ENCODE measurements at regions not wholly inside any gene's neighbourhood (a gene's known extent, or its start where the extent isn't known, plus 50 kb on each side); places are given as distances from the start of the nearest gene placed in this dataset.

- ChIA-PET CTCF (interaction anchor here (0.8 kb wide), 1 partner anchor 76 kb away, joined by 3 read pairs; no protein-coding TSS in a partner anchor), POLR2A (no interaction called here)
- no peak for DNase-seq (ENCODE audit: extremely low spot score)
- TF ChIP-seq BHLHE40 (IDR thresholded peaks at IDR 0.05; ENCODE audit: borderline replicate concordance) (no peak), SUZ12 (IDR thresholded peaks at IDR 0.05) (no peak)
Measured at GRCh38 chr6:150676772-150677171, 77.1 kb downstream of the PLEKHG1 start.

GRCh38 chr6:150680510-150680909, 80.8 kb downstream of the PLEKHG1 start:
- ChIA-PET POLR2A (no interaction called here), CTCF (no interaction called here)
- TF ChIP-seq ELF4 (IDR thresholded peaks at IDR 0.05) (no peak), BHLHE40 (IDR thresholded peaks at IDR 0.05; ENCODE audit: borderline replicate concordance) (no peak), FOXA1 (IDR thresholded peaks at IDR 0.05) (no peak), CTBP1 (IDR thresholded peaks at IDR 0.05; ENCODE audit: borderline replicate concordance) (no peak), SUZ12 (IDR thresholded peaks at IDR 0.05) (no peak), ARNT (IDR thresholded peaks at IDR 0.05) (no peak), FOXK2 (IDR thresholded peaks at IDR 0.05) (no peak), TARDBP (IDR thresholded peaks at IDR 0.05) (no peak), NFRKB (IDR thresholded peaks at IDR 0.05) (no peak), ZNF384 (IDR thresholded peaks at IDR 0.05) (no peak), PKNOX1 (IDR thresholded peaks at IDR 0.05) (no peak), HDGF (IDR thresholded peaks at IDR 0.05; ENCODE audit: borderline replicate concordance) (no peak), FOXM1 (IDR thresholded peaks at IDR 0.05; ENCODE audit: borderline replicate concordance) (no peak), LEF1 (IDR thresholded peaks at IDR 0.05; ENCODE audit: borderline replicate concordance) (no peak), SP1 (IDR thresholded peaks at IDR 0.05) (no peak), L3MBTL2 (conservative IDR thresholded peaks at IDR 0.05) (no peak)
- no peak for DNase-seq (ENCODE audit: extremely low spot score)

- ChIA-PET POLR2A (no interaction called here), CTCF (no interaction called here)
- TF ChIP-seq HDGF (IDR thresholded peaks at IDR 0.05; ENCODE audit: borderline replicate concordance), result no peak
- no peak for TF ChIP-seq ZNF384 (IDR thresholded peaks at IDR 0.05)
- no peak for TF ChIP-seq FOXK2 (IDR thresholded peaks at IDR 0.05)
- no peak for TF ChIP-seq NFRKB (IDR thresholded peaks at IDR 0.05)
- no peak for TF ChIP-seq SUZ12 (IDR thresholded peaks at IDR 0.05)
- TF ChIP-seq FOXA1 (IDR thresholded peaks at IDR 0.05), result no peak
- TF ChIP-seq L3MBTL2 (conservative IDR thresholded peaks at IDR 0.05), result no peak
- no peak for TF ChIP-seq PKNOX1 (IDR thresholded peaks at IDR 0.05)
- no peak for TF ChIP-seq ELF4 (IDR thresholded peaks at IDR 0.05)
- TF ChIP-seq LEF1 (IDR thresholded peaks at IDR 0.05; ENCODE audit: borderline replicate concordance), result no peak
- TF ChIP-seq CTBP1 (IDR thresholded peaks at IDR 0.05; ENCODE audit: borderline replicate concordance), result no peak
- no peak for TF ChIP-seq SP1 (IDR thresholded peaks at IDR 0.05)
- no peak for TF ChIP-seq TARDBP (IDR thresholded peaks at IDR 0.05)
- no peak for TF ChIP-seq ARNT (IDR thresholded peaks at IDR 0.05)
- no peak for TF ChIP-seq BHLHE40 (IDR thresholded peaks at IDR 0.05; ENCODE audit: borderline replicate concordance)
- no peak for TF ChIP-seq FOXM1 (IDR thresholded peaks at IDR 0.05; ENCODE audit: borderline replicate concordance)
- no peak for DNase-seq (ENCODE audit: extremely low spot score)
Measured at GRCh38 chr6:150681578-150682395, 82.1 kb downstream of the PLEKHG1 start.

- POLR2A ChIA-PET, result interaction anchor here (1.1 kb wide), 1 partner anchor 83 kb away, joined by 3 read pairs; no protein-coding TSS in a partner anchor
- DNase-seq (ENCODE audit: extremely low spot score), result no peak
- CTCF ChIA-PET, result no interaction called here
- no peak for TF ChIP-seq PKNOX1 (IDR thresholded peaks at IDR 0.05)
- no peak for TF ChIP-seq CTBP1 (IDR thresholded peaks at IDR 0.05; ENCODE audit: borderline replicate concordance)
- TF ChIP-seq ZNF384 (IDR thresholded peaks at IDR 0.05), result no peak
- TF ChIP-seq FOXM1 (IDR thresholded peaks at IDR 0.05; ENCODE audit: borderline replicate concordance), result no peak
- TF ChIP-seq FOXK2 (IDR thresholded peaks at IDR 0.05), result no peak
- no peak for TF ChIP-seq BHLHE40 (IDR thresholded peaks at IDR 0.05; ENCODE audit: borderline replicate concordance)
- TF ChIP-seq SP1 (IDR thresholded peaks at IDR 0.05), result no peak
- no peak for TF ChIP-seq ARNT (IDR thresholded peaks at IDR 0.05)
- no peak for TF ChIP-seq L3MBTL2 (conservative IDR thresholded peaks at IDR 0.05)
- no peak for TF ChIP-seq SUZ12 (IDR thresholded peaks at IDR 0.05)
- TF ChIP-seq NFRKB (IDR thresholded peaks at IDR 0.05), result no peak
- no peak for TF ChIP-seq HDGF (IDR thresholded peaks at IDR 0.05; ENCODE audit: borderline replicate concordance)
- no peak for TF ChIP-seq ELF4 (IDR thresholded peaks at IDR 0.05)
- TF ChIP-seq TARDBP (IDR thresholded peaks at IDR 0.05), result no peak
- no peak for TF ChIP-seq FOXA1 (IDR thresholded peaks at IDR 0.05)
- TF ChIP-seq LEF1 (IDR thresholded peaks at IDR 0.05; ENCODE audit: borderline replicate concordance), result no peak
Measured at GRCh38 chr6:150683320-150683719, 83.6 kb downstream of the PLEKHG1 start.

- ChIA-PET CTCF (interaction anchor here (0.7 kb wide), 1 partner anchor 14 kb away, joined by 3 read pairs; no protein-coding TSS in a partner anchor), POLR2A (no interaction called here)
- TF ChIP-seq SUZ12 (IDR thresholded peaks at IDR 0.05), result no peak
- TF ChIP-seq FOXK2 (IDR thresholded peaks at IDR 0.05), result no peak
- TF ChIP-seq NFRKB (IDR thresholded peaks at IDR 0.05), result no peak
- no peak for TF ChIP-seq BHLHE40 (IDR thresholded peaks at IDR 0.05; ENCODE audit: borderline replicate concordance)
- no peak for TF ChIP-seq FOXM1 (IDR thresholded peaks at IDR 0.05; ENCODE audit: borderline replicate concordance)
- no peak for TF ChIP-seq TARDBP (IDR thresholded peaks at IDR 0.05)
- no peak for TF ChIP-seq ARNT (IDR thresholded peaks at IDR 0.05)
- DNase-seq (ENCODE audit: extremely low spot score), result no peak
Measured at GRCh38 chr6:150684161-150684560, 84.5 kb downstream of the PLEKHG1 start.
